Activated naive CD8-positive, alpha-beta T cell treated with anti-CD3 and anti-CD28 coated beads for 36 hours (primary cell): ENCODE measurements at regions not wholly inside any gene's neighbourhood (a gene's known extent, or its start where the extent isn't known, plus 50 kb on each side); places are given as distances from the start of the nearest gene placed in this dataset.

Experiments used
- DNase-seq: peaks from one replicate; pipeline ENCODE4 v3.0.0; 2021
- H3K27ac Mint-ChIP-seq: one replicate; pipeline ENCODE4 v1.8.0; 2022; ENCODE audit warnings: mild to moderate bottlenecking, moderate library complexity, mixed read lengths
- H3K27me3 Mint-ChIP-seq: one replicate; pipeline ENCODE4 v1.8.0; 2022; ENCODE audit warnings: mild to moderate bottlenecking, mixed read lengths
- H3K36me3 Mint-ChIP-seq: one replicate; pipeline ENCODE4 v1.8.0; 2021; ENCODE audit warnings: mild to moderate bottlenecking, mixed read lengths
- H3K4me1 Mint-ChIP-seq: one replicate; pipeline ENCODE4 v1.8.0; 2021; ENCODE audit warnings: mixed read lengths
- H3K4me3 Mint-ChIP-seq: one replicate; pipeline ENCODE4 v1.8.0; 2022; ENCODE audit warnings: mild to moderate bottlenecking, moderate library complexity, mixed read lengths
- H3K9me3 Mint-ChIP-seq: one replicate; pipeline ENCODE4 v1.8.0; 2022; ENCODE audit warnings: mixed read lengths

GRCh38 chr14:95034788-95035187, 122.5 kb downstream of the DICER1 start:
- Mint-ChIP-seq H3K27ac (no peak overlapping the region), H3K27me3 (peaks cover 3% of the 10 kb centered on the region), H3K4me1 (no peaks in the 10 kb centered on the region), H3K36me3 (no peaks in the 10 kb centered on the region), H3K9me3 (peaks cover 3% of the 10 kb centered on the region), H3K4me3 (no peak overlapping the region)
- DNase-seq = no peak

GRCh38 chr14:95033682-95034632, 123.4 kb downstream of the DICER1 start:
- H3K4me1 Mint-ChIP-seq = no peaks in the 10 kb centered on the region
- no peak overlapping the region for H3K4me3 Mint-ChIP-seq
- H3K27me3 Mint-ChIP-seq = peaks cover 3% of the 10 kb centered on the region
- peaks cover 3% of the 10 kb centered on the region for H3K9me3 Mint-ChIP-seq
- no peaks in the 10 kb centered on the region for H3K36me3 Mint-ChIP-seq
- no peak for DNase-seq
- no peak overlapping the region for H3K27ac Mint-ChIP-seq

GRCh38 chr14:95033031-95033430, 124.3 kb downstream of the DICER1 start:
- Mint-ChIP-seq H3K4me1 (no peaks in the 10 kb centered on the region), H3K4me3 (no peak overlapping the region), H3K27ac (no peak overlapping the region), H3K27me3 (peaks cover 3% of the 10 kb centered on the region), H3K36me3 (no peaks in the 10 kb centered on the region), H3K9me3 (peaks cover 3% of the 10 kb centered on the region)
- DNase-seq = no peak

GRCh38 chr14:95026851-95027463, 130.4 kb downstream of the DICER1 start:
- H3K36me3 Mint-ChIP-seq = no peaks in the 10 kb centered on the region

GRCh38 chr14:95025941-95026340, 131.4 kb downstream of the DICER1 start:
- H3K4me1 Mint-ChIP-seq = peaks cover 1% of the 10 kb centered on the region
- no peak overlapping the region for H3K27ac Mint-ChIP-seq
- no peaks in the 10 kb centered on the region for H3K36me3 Mint-ChIP-seq
- no peak overlapping the region for H3K4me3 Mint-ChIP-seq
- H3K27me3 Mint-ChIP-seq = peaks cover 6% of the 10 kb centered on the region
- DNase-seq = no peak
- no peaks in the 10 kb centered on the region for H3K9me3 Mint-ChIP-seq

More at GRCh38 chr14:95026851-95027463, 130.4 kb downstream of the DICER1 start:
- no peaks in the 10 kb centered on the region for H3K4me1 Mint-ChIP-seq
- H3K27ac Mint-ChIP-seq = no peak overlapping the region
- no peaks in the 10 kb centered on the region for H3K9me3 Mint-ChIP-seq
- DNase-seq = no peak
- peaks cover 6% of the 10 kb centered on the region for H3K27me3 Mint-ChIP-seq
- no peak overlapping the region for H3K4me3 Mint-ChIP-seq

GRCh38 chr14:95025218-95025617, 132.1 kb downstream of the DICER1 start:
- Mint-ChIP-seq H3K4me1 (peaks cover 5% of the 10 kb centered on the region), H3K9me3 (no peaks in the 10 kb centered on the region), H3K27me3 (peaks cover 6% of the 10 kb centered on the region), H3K27ac (no peak overlapping the region), H3K36me3 (no peaks in the 10 kb centered on the region), H3K4me3 (no peak overlapping the region)
- DNase-seq = no peak

- no peak overlapping the region for H3K27ac Mint-ChIP-seq
- no peaks in the 10 kb centered on the region for H3K9me3 Mint-ChIP-seq
- no peaks in the 10 kb centered on the region for H3K36me3 Mint-ChIP-seq
- peaks cover 6% of the 10 kb centered on the region for H3K27me3 Mint-ChIP-seq
- no peak for DNase-seq
- no peak overlapping the region for H3K4me3 Mint-ChIP-seq
- peaks cover 7% of the 10 kb centered on the region for H3K4me1 Mint-ChIP-seq
Measured at GRCh38 chr14:95024380-95024779, 132.9 kb downstream of the DICER1 start.

GRCh38 chr14:95023886-95024285, 133.4 kb downstream of the DICER1 start:
- H3K4me3 Mint-ChIP-seq = no peak overlapping the region

GRCh38 chr14:95023115-95023514, 134.2 kb downstream of the DICER1 start:
- Mint-ChIP-seq H3K36me3 (no peaks in the 10 kb centered on the region), H3K4me3 (no peak overlapping the region), H3K27me3 (peaks cover 6% of the 10 kb centered on the region), H3K4me1 (peaks cover 7% of the 10 kb centered on the region), H3K9me3 (no peaks in the 10 kb centered on the region), H3K27ac (no peak overlapping the region)
- DNase-seq = no peak

More at GRCh38 chr14:95023886-95024285, 133.4 kb downstream of the DICER1 start:
- H3K36me3 Mint-ChIP-seq = no peaks in the 10 kb centered on the region
- H3K27ac Mint-ChIP-seq = no peak overlapping the region
- peaks cover 7% of the 10 kb centered on the region for H3K4me1 Mint-ChIP-seq
- H3K27me3 Mint-ChIP-seq = peaks cover 6% of the 10 kb centered on the region
- no peaks in the 10 kb centered on the region for H3K9me3 Mint-ChIP-seq
- no peak for DNase-seq

GRCh38 chr14:95021588-95021987, 135.7 kb downstream of the DICER1 start:
- no peak overlapping the region for H3K27ac Mint-ChIP-seq
- no peak for DNase-seq

GRCh38 chr14:95018821-95019220, 138.5 kb downstream of the DICER1 start:
- no peak for DNase-seq
- Mint-ChIP-seq H3K4me1 (peaks cover 7% of the 10 kb centered on the region), H3K36me3 (no peaks in the 10 kb centered on the region), H3K27me3 (no peaks in the 10 kb centered on the region), H3K9me3 (no peaks in the 10 kb centered on the region), H3K27ac (no peak overlapping the region), H3K4me3 (no peak overlapping the region)

More at GRCh38 chr14:95021588-95021987, 135.7 kb downstream of the DICER1 start:
- Mint-ChIP-seq H3K4me1 (peaks cover 7% of the 10 kb centered on the region), H3K9me3 (no peaks in the 10 kb centered on the region), H3K36me3 (no peaks in the 10 kb centered on the region), H3K27me3 (peaks cover 6% of the 10 kb centered on the region), H3K4me3 (no peak overlapping the region)

- H3K4me3 Mint-ChIP-seq = no peak overlapping the region
- H3K36me3 Mint-ChIP-seq = no peaks in the 10 kb centered on the region
- H3K9me3 Mint-ChIP-seq = no peaks in the 10 kb centered on the region
- DNase-seq = no peak
- H3K27me3 Mint-ChIP-seq = peaks cover 5% of the 10 kb centered on the region
- no peak overlapping the region for H3K27ac Mint-ChIP-seq
- H3K4me1 Mint-ChIP-seq = peaks cover under 1% of the 10 kb centered on the region
Measured at GRCh38 chr14:95015046-95015445, 142.3 kb downstream of the DICER1 start.

GRCh38 chr14:95014036-95014435, 143.3 kb downstream of the DICER1 start:
- Mint-ChIP-seq H3K9me3 (no peaks in the 10 kb centered on the region), H3K27ac (no peak overlapping the region)

GRCh38 chr14:95011445-95012006, 145.8 kb downstream of the DICER1 start:
- no peaks in the 10 kb centered on the region for H3K36me3 Mint-ChIP-seq
- DNase-seq = no peak
- no peak overlapping the region for H3K27ac Mint-ChIP-seq
- H3K4me3 Mint-ChIP-seq = no peak overlapping the region
- peaks cover 22% of the 10 kb centered on the region for H3K27me3 Mint-ChIP-seq
- H3K9me3 Mint-ChIP-seq = no peaks in the 10 kb centered on the region
- H3K4me1 Mint-ChIP-seq = no peaks in the 10 kb centered on the region

More at GRCh38 chr14:95014036-95014435, 143.3 kb downstream of the DICER1 start:
- Mint-ChIP-seq H3K27me3 (peaks cover 9% of the 10 kb centered on the region), H3K36me3 (no peaks in the 10 kb centered on the region), H3K4me3 (no peak overlapping the region), H3K4me1 (no peaks in the 10 kb centered on the region)
- DNase-seq = no peak

- no peak for DNase-seq
- Mint-ChIP-seq H3K9me3 (no peaks in the 10 kb centered on the region), H3K36me3 (no peaks in the 10 kb centered on the region), H3K4me3 (no peak overlapping the region), H3K27me3 (peaks cover 30% of the 10 kb centered on the region), H3K27ac (no peak overlapping the region), H3K4me1 (no peaks in the 10 kb centered on the region)
Measured at GRCh38 chr14:95008445-95009217, 148.7 kb downstream of the DICER1 start.
